Endothelial cell of umbilical vein (primary cell): ENCODE measurements at regions not wholly inside any gene's neighbourhood (a gene's known extent, or its start where the extent isn't known, plus 50 kb on each side); places are given as distances from the start of the nearest gene placed in this dataset.
"Not testable (repeated sequence)": the region's sequence is repeated elsewhere in the genome, so short reads cannot be mapped to it uniquely, and the experiment has no call there.

Experiments
- BruUV-seq: library from RNA; stranded (reverse); fragments of 400-500 nt; replicated peaks from 2 replicates; lab custom pipeline; 2021; lab: Mats Ljungman, UMichigan
- CTCF ChIA-PET: fragments of 300-600, 350-600 bp; sonication (Branson Sonifier 250); formaldehyde crosslinking; loops from one replicate; lab custom pipeline; 2021; ENCODE audit warnings: antibody characterized with exemption, inconsistent platforms; lab: Charles Lee
- POLR2A ChIA-PET: fragments of 300-600, 350-600 bp; sonication (Branson Sonifier 250); formaldehyde crosslinking; loops from one replicate; lab custom pipeline; 2021; ENCODE audit warnings: antibody characterized with exemption, inconsistent platforms; lab: Charles Lee
- DNase-seq: peaks from one replicate; pipeline ENCODE4 v3.0.0-alpha.2; 2011; ENCODE audit warnings: low read depth, low spot score
- FAIRE-seq: peaks from 2 replicates; lab custom pipeline; 2011; peaks lifted over from hg19 to GRCh38; lab: Jason Lieb, UNC
- H2AFZ ChIP-seq: 2 replicates; pipeline ENCODE4 v1.6.0; 2012; ENCODE audit warnings: low read depth, low read length, control low read depth, inconsistent platforms
- H3K27ac ChIP-seq: 2 replicates; pipeline ENCODE4 v1.5.1; 2011; ENCODE audit warnings: low read depth, mild to moderate bottlenecking, control low read depth, low read length, moderate library complexity; ENCODE audit not compliant: insufficient read depth
- H3K27me3 ChIP-seq, 2 experiments: 2 replicates each; pipeline versions ENCODE4 v1.6.0 to v1.6.1; 2011; ENCODE audit warnings: low read length in 2 of 2, mixed read lengths in 1 of 2; ENCODE audit not compliant: control insufficient read depth in 2 of 2, insufficient read depth in 2 of 2
- H3K36me3 ChIP-seq, 2 experiments: 2 replicates in 1 of 2; 3 replicates in 1 of 2; pipeline ENCODE4 v1.5.1; 2011; ENCODE audit warnings: low read length in 2 of 2, mild to moderate bottlenecking in 1 of 2, moderate library complexity in 1 of 2; ENCODE audit not compliant: control insufficient read depth in 2 of 2, insufficient read depth in 2 of 2; ENCODE audit errors: extremely low read depth in 1 of 2
- H3K4me1 ChIP-seq: 3 replicates; pipeline ENCODE4 v1.5.1; 2011; ENCODE audit warnings: mild to moderate bottlenecking, low read length; ENCODE audit not compliant: control insufficient read depth, insufficient read depth; ENCODE audit errors: extremely low read depth
- H3K4me2 ChIP-seq: 2 replicates; pipeline ENCODE4 v1.6.1; 2011; ENCODE audit warnings: low read length, control low read depth, mixed read lengths; ENCODE audit not compliant: insufficient read depth
- H3K4me3 ChIP-seq, 3 experiments: fragments of 200-600 bp in 1 of 3; sonication (generic), shearing (Covaris generic) in 1 of 3; replicated peaks in 1 of 3; 2 replicates each; pipeline ENCODE4 v1.5.1; 2011 to 2016; ENCODE audit warnings: control low read depth in 3 of 3, low read length in 3 of 3, mild to moderate bottlenecking in 2 of 3, inconsistent platforms in 1 of 3, low read depth in 1 of 3, moderate library complexity in 1 of 3; ENCODE audit not compliant: insufficient read depth in 1 of 3
- H3K79me2 ChIP-seq: 2 replicates; pipeline ENCODE4 v1.6.0; 2012; ENCODE audit warnings: low read length, inconsistent platforms; ENCODE audit not compliant: control insufficient read depth, insufficient read depth
- H3K9ac ChIP-seq: replicated peaks from 2 replicates; pipeline ENCODE3; 2011; ENCODE audit warnings: low read length, control low read depth; ENCODE audit not compliant: insufficient read depth; ENCODE audit errors: extremely low read depth
- H3K9me1 ChIP-seq: replicated peaks from 3 replicates; pipeline ENCODE4 v1.6.0; 2011; ENCODE audit warnings: mild to moderate bottlenecking, low read length; ENCODE audit not compliant: control insufficient read depth, insufficient read depth; ENCODE audit errors: extremely low read depth
- H3K9me3 ChIP-seq: replicated peaks from 2 replicates; pipeline ENCODE4 v1.5.1; 2012; ENCODE audit warnings: low read length, inconsistent platforms; ENCODE audit not compliant: control insufficient read depth, insufficient read depth
- H4K20me1 ChIP-seq: replicated peaks from 2 replicates; pipeline ENCODE3; 2011; ENCODE audit warnings: mild to moderate bottlenecking, low read length; ENCODE audit not compliant: control insufficient read depth, insufficient read depth; ENCODE audit errors: extremely low read depth
- EZH2 ChIP-seq: IDR thresholded peaks from 2 replicates; pipeline ENCODE4 v1.6.1; 2012; ENCODE audit warnings: borderline replicate concordance, low read depth, mild to moderate bottlenecking, moderate library complexity, low read length, inconsistent platforms; ENCODE audit not compliant: severe bottlenecking
- FOS ChIP-seq: IDR thresholded peaks from 2 replicates; pipeline ENCODE4 v1.6.1; 2011; ENCODE audit warnings: mild to moderate bottlenecking, low read length, moderate library complexity, borderline replicate concordance; ENCODE audit not compliant: insufficient read depth
- GATA2 ChIP-seq: IDR thresholded peaks from 2 replicates; pipeline ENCODE4 v1.7.0; 2011; ENCODE audit warnings: low read depth, mild to moderate bottlenecking, moderate library complexity, mixed read lengths, low read length; ENCODE audit not compliant: insufficient read length, insufficient read depth
- JUN ChIP-seq: IDR thresholded peaks from 2 replicates; pipeline ENCODE4 v1.6.1; 2011; ENCODE audit warnings: borderline replicate concordance, low read depth; ENCODE audit not compliant: insufficient read length, insufficient read depth
- MYC ChIP-seq: IDR thresholded peaks from one replicate; pipeline ENCODE4 v1.6.1; 2011; ENCODE audit warnings: mild to moderate bottlenecking, low read depth, low read length
- POLR2A ChIP-seq: IDR thresholded peaks from 2 replicates; pipeline ENCODE4 v1.6.1; 2012; ENCODE audit warnings: low read depth, mild to moderate bottlenecking, control low read depth, low read length
- POLR2AphosphoS5 ChIP-seq: IDR thresholded peaks from 2 replicates; pipeline ENCODE4 v1.6.1; 2012; ENCODE audit warnings: low read depth, mild to moderate bottlenecking, control low read depth, low read length, moderate library complexity; ENCODE audit not compliant: insufficient read depth
- dilution Hi-C: fragments of 300-500 bp; cut with MboI; formaldehyde crosslinking; loops from one replicate; pipeline ENCODE4 v1.15.0; 2019; ENCODE audit warnings: low sequenced_read_pairs; ENCODE audit not compliant: extremely low pct_ligation_motif_present
- intact Hi-C: fragments of 100-400 bp; cut with micrococcal nuclease; formaldehyde crosslinking; loops from one replicate; pipeline ENCODE4 v1.10.0; 2022
- TF ChIP-seq, protein P1 (sequence below): IDR thresholded peaks from 2 replicates; pipeline ENCODE4 v1.6.1; 2011; ENCODE audit not compliant: insufficient read depth, insufficient read length
- TF ChIP-seq, protein P2 (sequence below), 2 donors: IDR thresholded peaks; 1 replicate in 1 of 2; 2 replicates in 1 of 2; pipeline ENCODE4 v1.5.1; 2011; ENCODE audit warnings: low read length in 2 of 2, mild to moderate bottlenecking in 2 of 2, moderate library complexity in 2 of 2, control low read depth in 1 of 2, inconsistent platforms in 1 of 2, low read depth in 1 of 2; ENCODE audit not compliant: insufficient read depth in 1 of 2; ENCODE audit errors: extremely low read depth in 1 of 2

GRCh38 chr12:131199221-131199620 lies 245.5 kb downstream of the ADGRD1 start:
- dilution Hi-C loops (no loop called here), intact Hi-C loops (no loop called here)
- H4K20me1 ChIP-seq = no peaks in the 10 kb centered on the region
- no peak overlapping the region for H3K9ac ChIP-seq
- ChIA-PET POLR2A (no interaction called here), CTCF (no interaction called here)
- H3K79me2 ChIP-seq = no peaks in the 10 kb centered on the region
- no peaks in the 10 kb centered on the region for H3K9me3 ChIP-seq
- H3K4me2 ChIP-seq = no peak overlapping the region
- FAIRE-seq (no peak), DNase-seq (no peak)
- no peaks in the 10 kb centered on the region for H3K4me1 ChIP-seq
- no peak overlapping the region for H2AFZ ChIP-seq
- no TSS peak for BruUV-seq
- H3K36me3 ChIP-seq = no peaks in the 10 kb centered on the region
- TF ChIP-seq POLR2AphosphoS5 (no peak), FOS (no peak), POLR2A (no peak), MYC (no peak), EZH2 (no peak), GATA2 (no peak), JUN (no peak)
- TF ChIP-seq, protein P1, sequence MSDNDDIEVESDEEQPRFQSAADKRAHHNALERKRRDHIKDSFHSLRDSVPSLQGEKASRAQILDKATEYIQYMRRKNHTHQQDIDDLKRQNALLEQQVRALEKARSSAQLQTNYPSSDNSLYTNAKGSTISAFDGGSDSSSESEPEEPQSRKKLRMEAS = no peak
- TF ChIP-seq, protein P2, sequence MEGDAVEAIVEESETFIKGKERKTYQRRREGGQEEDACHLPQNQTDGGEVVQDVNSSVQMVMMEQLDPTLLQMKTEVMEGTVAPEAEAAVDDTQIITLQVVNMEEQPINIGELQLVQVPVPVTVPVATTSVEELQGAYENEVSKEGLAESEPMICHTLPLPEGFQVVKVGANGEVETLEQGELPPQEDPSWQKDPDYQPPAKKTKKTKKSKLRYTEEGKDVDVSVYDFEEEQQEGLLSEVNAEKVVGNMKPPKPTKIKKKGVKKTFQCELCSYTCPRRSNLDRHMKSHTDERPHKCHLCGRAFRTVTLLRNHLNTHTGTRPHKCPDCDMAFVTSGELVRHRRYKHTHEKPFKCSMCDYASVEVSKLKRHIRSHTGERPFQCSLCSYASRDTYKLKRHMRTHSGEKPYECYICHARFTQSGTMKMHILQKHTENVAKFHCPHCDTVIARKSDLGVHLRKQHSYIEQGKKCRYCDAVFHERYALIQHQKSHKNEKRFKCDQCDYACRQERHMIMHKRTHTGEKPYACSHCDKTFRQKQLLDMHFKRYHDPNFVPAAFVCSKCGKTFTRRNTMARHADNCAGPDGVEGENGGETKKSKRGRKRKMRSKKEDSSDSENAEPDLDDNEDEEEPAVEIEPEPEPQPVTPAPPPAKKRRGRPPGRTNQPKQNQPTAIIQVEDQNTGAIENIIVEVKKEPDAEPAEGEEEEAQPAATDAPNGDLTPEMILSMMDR (IDR thresholded peaks at IDR 0.05; ENCODE audit: extremely low read depth in 1 of 2, insufficient read depth in 1 of 2, low read depth in 1 of 2, low read length in 2 of 2) = no peak
- H3K4me3 ChIP-seq = no peak overlapping the region
- H3K27ac ChIP-seq = no peak overlapping the region
- H3K9me1 ChIP-seq = no peaks in the 10 kb centered on the region
- H3K27me3 ChIP-seq = no peaks in the 10 kb centered on the region

- BruUV-seq, H3K27ac ChIP-seq, FAIRE-seq, H3K27me3 ChIP-seq, CTCF ChIA-PET, H3K9ac ChIP-seq, POLR2A ChIA-PET, H2AFZ ChIP-seq, H3K79me2 ChIP-seq, intact Hi-C loops, DNase-seq, H3K9me3 ChIP-seq, H3K4me2 ChIP-seq, H3K36me3 ChIP-seq, H3K9me1 ChIP-seq, H3K4me3 ChIP-seq, H4K20me1 ChIP-seq, dilution Hi-C loops, H3K4me1 ChIP-seq: not testable (repeated sequence)
These were observed 248.2 kb downstream of the ADGRD1 start for GRCh38 chr12:131201912-131202311.
